ENCODE measurements at regions not wholly inside any gene's neighbourhood (a gene's known extent, or its start where the extent isn't known, plus 50 kb on each side); places are given as distances from the start of the nearest gene placed in this dataset.

DNA sequence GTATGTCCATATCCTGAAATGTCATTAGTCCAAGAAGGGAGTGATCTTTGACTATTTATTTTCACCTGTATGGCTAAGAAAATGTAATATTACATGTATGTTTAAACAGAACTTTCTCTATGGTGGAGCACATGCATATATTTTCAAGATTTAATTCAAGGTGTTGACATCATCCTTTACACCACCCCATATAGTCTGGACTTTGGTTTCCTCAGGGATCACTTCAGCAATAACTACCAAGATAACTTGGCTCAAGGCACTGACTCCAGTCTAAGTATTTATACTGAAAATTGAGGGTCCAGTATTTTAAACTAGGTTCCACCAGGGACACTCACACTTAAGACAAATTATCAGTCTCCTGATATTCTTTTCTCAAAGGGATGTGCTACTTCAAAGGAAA, 660.6 kb downstream of the EFNB2 start:
- no peaks in the 10 kb centered on the region for H3K36me3 ChIP-seq (ENCODE audit: control insufficient read depth in 2 of 2, insufficient read depth in 1 of 2, low read length in 2 of 2)
- CTCF ChIA-PET: no interaction called here
- H3K9me3 ChIP-seq (ENCODE audit: control insufficient read depth, insufficient read depth, low read depth, low read length): no peaks in the 10 kb centered on the region
- POLR2A ChIA-PET: no interaction called here
- H3K27ac ChIP-seq (ENCODE audit: extremely low read depth, low read depth, low read length): no peak overlapping the region
- H3K4me3 ChIP-seq (ENCODE audit: low read depth, low read length): no peak overlapping the region
- TF ChIP-seq ZNF76 (tag by site-specific recombination; IDR thresholded peaks at IDR 0.05; ENCODE audit: borderline replicate concordance, low read depth) (no peak), ZNF701 (tag by site-specific recombination; IDR thresholded peaks at IDR 0.05) (no peak), HOXD13 (CRISPR knock-in tag; IDR thresholded peaks at IDR 0.05; ENCODE audit: borderline replicate concordance) (no peak), ZNF510 (tag by site-specific recombination; IDR thresholded peaks at IDR 0.05; ENCODE audit: insufficient replicate concordance) (no peak), ZNF223 (tag by site-specific recombination; IDR thresholded peaks at IDR 0.05) (no peak), SETDB1 (IDR thresholded peaks at IDR 0.05; ENCODE audit: insufficient read length, low read length) (no peak)
- TF ChIP-seq, protein P1, sequence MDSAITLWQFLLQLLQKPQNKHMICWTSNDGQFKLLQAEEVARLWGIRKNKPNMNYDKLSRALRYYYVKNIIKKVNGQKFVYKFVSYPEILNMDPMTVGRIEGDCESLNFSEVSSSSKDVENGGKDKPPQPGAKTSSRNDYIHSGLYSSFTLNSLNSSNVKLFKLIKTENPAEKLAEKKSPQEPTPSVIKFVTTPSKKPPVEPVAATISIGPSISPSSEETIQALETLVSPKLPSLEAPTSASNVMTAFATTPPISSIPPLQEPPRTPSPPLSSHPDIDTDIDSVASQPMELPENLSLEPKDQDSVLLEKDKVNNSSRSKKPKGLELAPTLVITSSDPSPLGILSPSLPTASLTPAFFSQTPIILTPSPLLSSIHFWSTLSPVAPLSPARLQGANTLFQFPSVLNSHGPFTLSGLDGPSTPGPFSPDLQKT (IDR thresholded peaks at IDR 0.05; ENCODE audit: borderline replicate concordance, low read depth, low read length): no peak
- TF ChIP-seq, protein P2, sequence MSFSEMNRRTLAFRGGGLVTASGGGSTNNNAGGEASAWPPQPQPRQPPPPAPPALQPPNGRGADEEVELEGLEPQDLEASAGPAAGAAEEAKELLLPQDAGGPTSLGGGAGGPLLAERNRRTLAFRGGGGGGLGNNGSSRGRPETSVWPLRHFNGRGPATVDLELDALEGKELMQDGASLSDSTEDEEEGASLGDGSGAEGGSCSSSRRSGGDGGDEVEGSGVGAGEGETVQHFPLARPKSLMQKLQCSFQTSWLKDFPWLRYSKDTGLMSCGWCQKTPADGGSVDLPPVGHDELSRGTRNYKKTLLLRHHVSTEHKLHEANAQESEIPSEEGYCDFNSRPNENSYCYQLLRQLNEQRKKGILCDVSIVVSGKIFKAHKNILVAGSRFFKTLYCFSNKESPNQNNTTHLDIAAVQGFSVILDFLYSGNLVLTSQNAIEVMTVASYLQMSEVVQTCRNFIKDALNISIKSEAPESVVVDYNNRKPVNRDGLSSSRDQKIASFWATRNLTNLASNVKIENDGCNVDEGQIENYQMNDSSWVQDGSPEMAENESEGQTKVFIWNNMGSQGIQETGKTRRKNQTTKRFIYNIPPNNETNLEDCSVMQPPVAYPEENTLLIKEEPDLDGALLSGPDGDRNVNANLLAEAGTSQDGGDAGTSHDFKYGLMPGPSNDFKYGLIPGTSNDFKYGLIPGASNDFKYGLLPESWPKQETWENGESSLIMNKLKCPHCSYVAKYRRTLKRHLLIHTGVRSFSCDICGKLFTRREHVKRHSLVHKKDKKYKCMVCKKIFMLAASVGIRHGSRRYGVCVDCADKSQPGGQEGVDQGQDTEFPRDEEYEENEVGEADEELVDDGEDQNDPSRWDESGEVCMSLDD (tag by site-specific recombination; IDR thresholded peaks at IDR 0.05): no peak
- TF ChIP-seq, protein P3, sequence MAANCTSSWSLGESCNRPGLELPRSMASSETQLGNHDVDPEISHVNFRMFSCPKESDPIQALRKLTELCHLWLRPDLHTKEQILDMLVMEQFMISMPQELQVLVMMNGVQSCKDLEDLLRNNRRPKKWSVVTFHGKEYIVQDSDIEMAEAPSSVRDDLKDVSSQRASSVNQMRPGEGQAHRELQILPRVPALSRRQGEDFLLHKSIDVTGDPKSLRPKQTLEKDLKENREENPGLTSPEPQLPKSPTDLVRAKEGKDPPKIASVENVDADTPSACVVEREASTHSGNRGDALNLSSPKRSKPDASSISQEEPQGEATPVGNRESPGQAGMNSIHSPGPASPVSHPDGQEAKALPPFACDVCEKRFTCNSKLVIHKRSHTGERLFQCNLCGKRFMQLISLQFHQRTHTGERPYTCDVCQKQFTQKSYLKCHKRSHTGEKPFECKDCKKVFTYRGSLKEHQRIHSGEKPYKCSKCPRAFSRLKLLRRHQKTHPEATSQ (tag by site-specific recombination; IDR thresholded peaks at IDR 0.05): no peak
- TF ChIP-seq, protein P4, sequence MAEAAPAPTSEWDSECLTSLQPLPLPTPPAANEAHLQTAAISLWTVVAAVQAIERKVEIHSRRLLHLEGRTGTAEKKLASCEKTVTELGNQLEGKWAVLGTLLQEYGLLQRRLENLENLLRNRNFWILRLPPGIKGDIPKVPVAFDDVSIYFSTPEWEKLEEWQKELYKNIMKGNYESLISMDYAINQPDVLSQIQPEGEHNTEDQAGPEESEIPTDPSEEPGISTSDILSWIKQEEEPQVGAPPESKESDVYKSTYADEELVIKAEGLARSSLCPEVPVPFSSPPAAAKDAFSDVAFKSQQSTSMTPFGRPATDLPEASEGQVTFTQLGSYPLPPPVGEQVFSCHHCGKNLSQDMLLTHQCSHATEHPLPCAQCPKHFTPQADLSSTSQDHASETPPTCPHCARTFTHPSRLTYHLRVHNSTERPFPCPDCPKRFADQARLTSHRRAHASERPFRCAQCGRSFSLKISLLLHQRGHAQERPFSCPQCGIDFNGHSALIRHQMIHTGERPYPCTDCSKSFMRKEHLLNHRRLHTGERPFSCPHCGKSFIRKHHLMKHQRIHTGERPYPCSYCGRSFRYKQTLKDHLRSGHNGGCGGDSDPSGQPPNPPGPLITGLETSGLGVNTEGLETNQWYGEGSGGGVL (tag by site-specific recombination; IDR thresholded peaks at IDR 0.05): no peak
- TF ChIP-seq, protein P5, sequence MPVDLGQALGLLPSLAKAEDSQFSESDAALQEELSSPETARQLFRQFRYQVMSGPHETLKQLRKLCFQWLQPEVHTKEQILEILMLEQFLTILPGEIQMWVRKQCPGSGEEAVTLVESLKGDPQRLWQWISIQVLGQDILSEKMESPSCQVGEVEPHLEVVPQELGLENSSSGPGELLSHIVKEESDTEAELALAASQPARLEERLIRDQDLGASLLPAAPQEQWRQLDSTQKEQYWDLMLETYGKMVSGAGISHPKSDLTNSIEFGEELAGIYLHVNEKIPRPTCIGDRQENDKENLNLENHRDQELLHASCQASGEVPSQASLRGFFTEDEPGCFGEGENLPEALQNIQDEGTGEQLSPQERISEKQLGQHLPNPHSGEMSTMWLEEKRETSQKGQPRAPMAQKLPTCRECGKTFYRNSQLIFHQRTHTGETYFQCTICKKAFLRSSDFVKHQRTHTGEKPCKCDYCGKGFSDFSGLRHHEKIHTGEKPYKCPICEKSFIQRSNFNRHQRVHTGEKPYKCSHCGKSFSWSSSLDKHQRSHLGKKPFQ (tag by site-specific recombination; IDR thresholded peaks at IDR 0.05): no peak
- H3K4me1 ChIP-seq (ENCODE audit: control insufficient read depth, insufficient read depth, low read length): no peaks in the 10 kb centered on the region

DNA sequence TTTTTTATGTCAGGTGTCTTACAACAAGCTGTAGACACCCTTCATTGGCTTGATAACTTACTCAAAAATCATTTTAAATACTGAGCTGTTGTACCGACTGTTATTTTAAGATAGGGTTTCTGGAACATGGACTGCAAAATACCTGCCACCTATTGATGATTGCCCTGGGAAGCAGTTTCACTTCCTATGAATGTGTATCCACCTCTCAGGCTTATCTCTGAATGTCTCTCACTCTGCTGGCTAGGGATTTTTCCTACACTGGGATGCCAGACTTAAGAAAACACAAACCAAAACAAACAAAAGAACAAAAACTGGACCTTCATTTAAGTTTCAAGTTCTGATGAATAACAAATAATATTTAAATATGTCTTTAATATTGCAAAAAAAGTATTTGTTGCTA, 663.7 kb downstream of the EFNB2 start:
- Histone ChIP-seq H3K27ac (ENCODE audit: extremely low read depth, low read depth, low read length) (no peak overlapping the region), H3K9me3 (ENCODE audit: control insufficient read depth, insufficient read depth, low read depth, low read length) (no peaks in the 10 kb centered on the region), H3K36me3 (ENCODE audit: control insufficient read depth in 2 of 2, insufficient read depth in 1 of 2, low read length in 2 of 2) (no peaks in the 10 kb centered on the region), H3K4me3 (ENCODE audit: low read depth, low read length) (no peak overlapping the region), H3K4me1 (ENCODE audit: control insufficient read depth, insufficient read depth, low read length) (no peaks in the 10 kb centered on the region)
- POLR2A ChIA-PET: no interaction called here
- TF ChIP-seq ZSCAN16 (tag by site-specific recombination; IDR thresholded peaks at IDR 0.05) (no peak), ZNF391 (tag by site-specific recombination; IDR thresholded peaks at IDR 0.05; ENCODE audit: borderline replicate concordance, low read depth) (no peak), ZSCAN30 (tag by site-specific recombination; IDR thresholded peaks at IDR 0.05) (no peak), ZNF76 (tag by site-specific recombination; IDR thresholded peaks at IDR 0.05; ENCODE audit: borderline replicate concordance, low read depth) (no peak), ZFP37 (tag by site-specific recombination; IDR thresholded peaks at IDR 0.05) (no peak), KLF1 (tag by site-specific recombination; IDR thresholded peaks at IDR 0.05) (no peak), ZNF707 (tag by site-specific recombination; IDR thresholded peaks at IDR 0.05) (no peak), ZNF560 (tag by site-specific recombination; IDR thresholded peaks at IDR 0.05; ENCODE audit: borderline replicate concordance) (no peak), ZNF561 (tag by site-specific recombination; IDR thresholded peaks at IDR 0.05; ENCODE audit: borderline replicate concordance) (no peak)
- CTCF ChIA-PET: no interaction called here
